ENCODE measurements at regions not wholly inside any gene's neighbourhood (a gene's known extent, or its start where the extent isn't known, plus 50 kb on each side); places are given as distances from the start of the nearest gene placed in this dataset.
"Not testable (repeated sequence)": the region's sequence is repeated elsewhere in the genome, so short reads cannot be mapped to it uniquely, and the experiment has no call there.

- DNase-seq, result no peak
These were observed 1047.7 kb downstream of the BRD1 start for GRCh38 chr22:48779661-48780596.

DNA sequence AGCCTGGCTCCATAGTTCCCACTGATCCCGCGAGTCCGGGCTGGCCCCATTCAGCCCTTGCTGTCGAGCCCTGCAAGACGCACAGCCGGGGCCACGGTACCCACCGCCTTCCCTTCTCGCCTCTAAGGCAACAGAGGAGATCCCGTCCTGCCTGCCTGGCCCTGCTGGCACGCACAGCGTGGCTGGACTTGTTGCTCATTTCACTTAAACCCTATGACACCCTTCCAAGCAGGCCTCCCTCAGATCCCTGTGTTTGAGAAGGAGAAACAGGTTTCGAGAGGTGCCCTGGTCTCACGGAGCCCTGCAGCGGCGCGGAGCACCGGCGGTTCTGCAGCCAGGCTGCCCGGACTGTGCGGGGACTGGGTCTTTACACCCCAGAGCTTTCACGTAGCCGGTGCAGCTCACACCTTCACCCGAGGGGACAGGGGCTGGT is 1048.4 kb downstream of the BRD1 start:
- DNase-seq, result no peak

DNA sequence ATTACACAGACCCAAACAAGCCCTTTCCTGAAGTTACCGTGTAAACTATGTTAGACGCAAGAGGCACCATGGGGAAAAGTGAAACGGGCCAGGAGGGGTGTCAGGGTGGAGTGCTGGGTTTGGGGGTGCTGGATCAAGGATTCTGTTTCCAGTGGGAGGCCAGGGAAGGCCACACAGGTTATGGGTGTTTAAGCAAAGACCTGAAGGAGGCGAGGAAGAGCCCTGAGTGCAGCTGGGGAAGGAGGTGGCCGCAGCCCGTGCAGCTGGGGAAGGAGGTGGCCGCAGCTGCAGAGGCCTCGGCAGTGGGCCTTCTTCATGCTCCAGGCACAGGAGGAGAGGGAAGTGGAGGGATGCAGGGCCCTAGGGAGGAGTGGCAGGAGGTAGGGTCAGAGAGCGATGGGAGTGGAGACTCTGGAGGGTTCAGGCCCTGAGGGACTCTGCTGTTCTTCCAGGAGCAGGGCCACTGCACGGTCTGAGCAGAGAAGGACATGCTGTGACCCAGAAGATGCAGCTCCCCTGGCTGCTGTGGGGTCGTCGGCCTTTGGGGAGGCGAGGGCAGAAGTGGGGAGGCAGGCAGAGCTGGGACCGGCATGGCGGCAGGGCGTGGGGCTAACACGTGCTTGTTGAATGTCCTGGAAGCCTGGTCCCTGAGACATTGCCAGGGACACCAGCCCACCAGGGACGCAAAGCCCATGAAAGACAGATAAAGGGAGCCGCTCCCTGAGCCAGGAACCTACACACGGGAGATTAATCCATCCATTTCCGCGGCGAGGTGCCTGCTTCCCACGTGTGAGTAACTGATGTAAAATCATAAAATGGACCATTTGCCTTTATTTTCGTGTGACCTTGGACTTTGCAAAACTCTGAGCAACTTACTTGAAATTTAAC is 1049.1 kb downstream of the BRD1 start:
- no peak for DNase-seq

- DNase-seq, result no peak
These were observed 1055.3 kb downstream of the BRD1 start for GRCh38 chr22:48772286-48772907.

GRCh38 chr22:48765595-48765994 is 1062.1 kb downstream of the BRD1 start:
- no peak for DNase-seq

GRCh38 chr22:48761546-48761945 is 1066.1 kb downstream of the BRD1 start:
- DNase-seq, result no peak

- DNase-seq, result no peak
These were observed 1066.9 kb downstream of the BRD1 start for GRCh38 chr22:48760481-48761390.

DNA sequence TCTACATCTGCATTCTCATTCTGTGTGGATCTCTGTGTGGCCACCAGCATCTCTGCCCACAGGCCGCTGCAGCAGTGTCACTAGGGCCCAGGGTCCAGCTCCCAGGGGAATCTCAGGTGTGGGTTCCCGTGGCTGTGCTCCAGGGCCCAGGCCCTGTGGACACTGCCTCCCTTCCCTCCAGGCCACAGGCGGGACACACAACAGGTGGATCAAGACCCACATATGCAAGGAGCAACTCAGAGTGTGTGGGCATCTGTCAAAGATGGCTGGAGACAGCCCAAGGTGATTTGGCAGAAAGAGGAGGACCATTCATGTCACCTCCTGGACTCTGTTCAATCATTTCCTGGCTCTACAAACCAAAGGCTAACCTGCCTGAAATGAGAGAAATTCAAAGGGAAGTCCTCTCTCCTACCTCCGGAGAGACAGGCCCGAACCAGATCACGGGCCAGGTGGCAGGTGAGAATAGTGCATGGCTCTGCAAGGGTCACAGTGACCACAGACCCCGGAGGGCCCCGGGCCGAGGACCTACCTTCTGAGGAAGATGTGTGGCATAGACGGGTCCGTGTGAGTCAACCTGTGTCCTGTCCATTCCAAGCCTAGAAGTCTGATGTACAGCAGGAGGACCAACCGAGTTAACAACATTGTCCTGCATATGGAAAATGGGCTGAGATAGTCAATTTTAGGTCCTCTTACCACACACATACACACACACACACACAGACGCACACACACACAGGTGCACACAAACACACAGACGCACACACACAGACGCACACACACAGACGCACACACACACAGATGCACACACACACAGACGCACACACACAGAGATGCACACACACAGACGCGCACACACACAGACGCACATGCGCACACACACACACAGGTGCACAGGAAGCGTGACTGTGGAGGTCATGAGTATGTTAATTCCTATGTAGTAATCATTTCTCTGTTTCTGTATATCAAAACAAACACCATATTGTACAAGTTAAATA is 1068.5 kb downstream of the BRD1 start:
- DNase-seq, result no peak

DNA sequence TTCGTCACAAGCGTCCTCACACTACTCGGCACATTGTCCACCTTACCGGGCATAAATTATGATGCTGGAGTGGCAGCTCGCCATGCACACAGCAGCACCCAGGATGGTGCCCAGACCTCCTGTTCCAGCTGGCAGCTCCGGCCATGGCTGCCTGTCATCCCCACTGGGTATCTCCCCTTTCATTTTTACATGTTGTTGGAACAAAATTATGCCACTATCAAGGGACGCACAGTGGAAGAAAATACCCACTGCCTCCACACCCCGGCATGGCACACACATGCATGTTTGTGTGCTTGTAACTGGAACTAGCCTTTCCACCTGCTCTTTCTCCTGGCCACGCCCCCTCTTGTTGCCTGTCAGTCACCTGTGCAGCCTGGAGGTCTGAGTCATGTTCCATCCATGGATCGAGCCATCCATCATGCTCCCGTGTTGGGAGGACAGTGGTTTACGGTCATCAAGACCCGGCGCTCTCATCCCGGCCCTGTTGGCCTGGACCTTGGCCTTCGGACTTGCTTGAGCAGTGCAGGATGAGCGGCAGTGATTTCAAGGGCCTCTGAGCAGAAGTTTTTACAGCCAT is 1069.6 kb downstream of the BRD1 start:
- DNase-seq, result no peak

DNA sequence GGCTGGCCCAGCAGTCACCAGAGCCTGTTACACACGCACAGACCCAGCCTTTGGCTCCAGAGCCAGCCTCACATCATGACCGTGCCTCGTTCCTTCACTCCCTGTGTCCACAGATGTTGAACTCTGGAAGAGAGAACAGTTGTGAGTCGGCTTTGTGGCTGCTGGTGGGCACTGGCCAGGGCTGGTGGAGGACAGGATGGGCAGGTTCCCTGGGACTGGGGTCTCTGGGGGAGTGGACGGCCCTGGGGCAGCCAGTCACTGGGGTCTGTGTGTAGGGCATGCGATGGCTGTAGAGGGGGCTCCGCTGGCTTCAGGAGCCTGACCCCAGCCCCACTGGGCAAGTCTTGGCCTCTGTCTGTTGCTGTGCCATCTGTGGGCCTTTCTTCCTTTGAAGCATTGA is 1070.1 kb downstream of the BRD1 start:
- DNase-seq, result no peak

- not testable (repeated sequence) for DNase-seq
These were observed 1070.5 kb downstream of the BRD1 start for GRCh38 chr22:48757135-48757534.

DNA sequence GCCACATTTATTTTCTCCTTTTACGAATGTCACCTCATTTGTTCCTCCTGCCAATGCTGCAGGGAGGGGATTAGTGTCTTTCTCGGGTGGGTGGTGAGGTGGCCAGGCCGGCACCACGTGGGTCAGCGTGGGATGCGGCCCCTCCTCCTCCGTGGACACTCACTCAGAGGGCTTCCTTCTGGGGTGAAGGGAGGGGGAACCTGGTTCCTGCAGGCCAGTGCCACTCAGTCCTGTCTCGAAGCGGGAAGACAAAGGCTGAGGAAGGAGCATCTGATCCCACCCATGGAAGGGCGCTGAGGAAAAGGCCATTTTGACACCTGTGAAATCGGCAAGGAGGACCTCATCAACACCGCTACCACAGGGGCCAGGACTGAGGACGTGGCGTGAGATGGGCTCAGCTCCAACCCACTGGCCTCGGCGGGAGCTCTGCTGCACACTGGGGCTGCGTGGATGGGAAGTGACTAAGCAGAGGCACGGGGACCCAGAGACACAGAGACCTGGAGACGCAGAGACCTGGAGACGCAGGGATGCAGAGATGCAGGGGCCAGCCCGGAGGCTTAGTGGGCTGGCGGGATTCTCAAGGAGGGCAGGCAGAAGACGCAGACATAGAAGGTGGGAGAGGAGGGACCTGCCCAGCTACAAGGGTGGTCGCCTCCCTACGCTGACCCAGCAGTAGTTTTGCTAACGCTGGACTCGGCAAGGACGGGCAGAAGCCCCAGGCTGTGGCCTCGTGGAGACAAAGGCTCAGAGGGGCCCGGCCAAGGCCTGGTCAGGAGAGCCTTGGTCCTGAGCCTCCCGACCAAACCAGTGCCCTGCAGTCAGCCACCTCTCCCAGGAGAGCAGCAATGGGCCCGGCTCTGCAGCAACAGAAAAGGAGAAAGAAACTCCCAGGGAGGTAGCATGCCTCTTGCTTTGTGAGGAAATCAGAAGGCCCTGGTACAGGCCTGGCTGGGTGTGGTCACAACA is 1071.2 kb downstream of the BRD1 start:
- DNase-seq, result no peak

DNA sequence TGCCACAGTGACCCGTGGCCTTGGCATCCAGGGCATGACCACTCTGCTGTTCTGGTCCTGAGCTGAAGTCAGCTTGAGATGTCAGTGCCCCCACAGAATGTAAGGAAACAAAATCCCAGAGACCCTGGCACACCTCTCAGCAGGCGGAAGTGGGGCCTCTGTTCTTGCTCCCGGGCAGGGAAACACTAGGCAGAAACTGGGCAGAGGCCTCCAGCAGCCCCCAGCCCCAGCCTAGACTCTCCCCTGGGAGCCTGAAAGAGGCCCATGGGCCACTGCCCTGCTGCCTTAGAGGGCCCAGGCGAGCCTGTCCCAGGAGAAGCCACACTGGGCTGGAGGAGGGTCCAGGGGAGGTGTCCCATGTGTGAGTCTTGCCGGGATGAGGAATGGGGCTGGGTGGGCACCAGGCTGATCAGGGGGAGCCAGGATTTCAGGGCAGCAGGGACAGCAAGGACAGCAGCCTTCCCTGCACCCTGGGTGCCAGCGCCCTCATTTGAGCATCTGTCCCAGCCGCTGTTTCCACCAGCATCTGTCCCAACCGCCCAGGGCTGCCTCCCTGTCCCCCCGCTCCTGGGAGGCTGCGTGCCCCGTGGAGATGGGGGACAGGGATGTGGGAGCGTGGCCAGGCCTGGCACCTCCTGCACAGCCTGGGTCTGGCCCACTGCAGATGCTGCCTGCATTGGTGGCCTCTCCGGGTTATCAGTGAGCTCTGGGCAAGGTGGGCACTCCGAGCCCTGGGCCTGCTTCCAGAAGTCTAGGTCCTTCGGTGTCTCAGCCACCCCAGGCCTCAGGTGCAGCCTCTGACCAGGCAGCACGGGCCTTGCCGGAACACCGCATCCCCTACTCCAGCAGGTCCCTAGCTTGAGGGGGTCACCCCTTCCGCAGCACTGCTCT is 1072.4 kb downstream of the BRD1 start:
- no peak for DNase-seq

DNA sequence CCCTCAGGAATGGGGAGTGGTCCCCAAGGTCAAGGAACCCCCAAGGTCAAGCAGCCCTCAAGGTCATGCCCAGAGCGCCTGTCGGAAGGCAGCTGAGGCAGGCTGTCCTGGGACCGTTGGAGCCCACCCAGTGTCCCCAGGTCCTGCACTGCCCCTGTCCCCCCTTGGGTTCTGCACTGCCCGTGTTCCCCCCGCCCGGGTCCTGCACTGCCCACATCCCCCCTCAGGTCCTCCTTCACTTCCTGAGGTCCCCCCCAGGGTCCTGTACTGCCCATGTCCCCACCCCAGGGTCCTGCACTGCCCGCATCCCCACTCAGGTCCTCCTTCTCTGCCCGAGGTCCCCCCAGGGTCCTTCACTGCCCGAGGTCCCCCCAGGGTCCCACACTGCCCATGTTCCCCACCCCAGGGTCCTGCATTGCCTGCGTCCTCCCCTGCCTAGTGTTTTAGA is 1073.0 kb downstream of the BRD1 start:
- no peak for DNase-seq

- DNase-seq, result no peak
These were observed 1073.7 kb downstream of the BRD1 start for GRCh38 chr22:48753752-48754517.

DNA sequence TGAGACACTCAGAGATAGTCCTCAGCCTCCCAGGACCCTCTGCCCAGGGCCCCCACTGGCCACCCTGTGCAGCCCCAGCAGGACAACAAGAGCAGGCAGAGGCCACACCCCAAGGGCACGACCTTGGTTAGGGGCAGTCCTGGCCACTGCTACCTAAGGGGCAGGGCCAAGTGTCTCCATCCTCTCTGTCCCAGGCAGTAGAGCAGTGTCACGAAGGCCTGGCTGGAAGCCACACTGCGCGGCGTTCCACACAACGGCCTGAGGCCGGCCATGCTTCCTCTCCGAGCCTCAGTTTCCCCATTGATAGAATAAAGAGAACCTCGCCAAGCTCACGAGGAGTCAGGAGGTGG is 1074.3 kb downstream of the BRD1 start:
- no peak for DNase-seq
